ENCODE measurements at regions not wholly inside any gene's neighbourhood (a gene's known extent, or its start where the extent isn't known, plus 50 kb on each side); places are given as distances from the start of the nearest gene placed in this dataset.
"Not testable (repeated sequence)": the region's sequence is repeated elsewhere in the genome, so short reads cannot be mapped to it uniquely, and the experiment has no call there.

DNA sequence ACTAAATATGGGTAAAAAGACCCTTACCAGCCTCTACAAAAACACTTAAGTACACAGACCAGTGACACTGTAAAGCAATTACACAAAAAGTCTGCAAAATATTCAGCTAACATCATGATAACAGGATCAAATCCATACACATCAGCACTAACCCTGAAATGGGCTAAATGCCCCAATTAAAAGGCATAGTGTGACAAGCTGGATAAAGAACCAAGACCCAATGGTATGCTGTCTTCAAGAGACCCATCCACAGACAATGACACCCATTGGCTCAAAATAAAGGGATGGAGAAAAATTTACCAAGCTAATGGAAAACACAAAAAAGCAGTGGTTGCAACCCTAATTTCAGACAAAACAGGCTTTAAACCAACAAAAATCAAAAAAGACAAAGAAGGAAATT lies 221.0 kb upstream of the ISL1 start:
- ChIA-PET POLR2A (no interaction called here), CTCF (no interaction called here)
- Mint-ChIP-seq H3K27me3 (no peaks in the 10 kb centered on the region), H3K9me3 (peaks cover 40% of the 10 kb centered on the region), H3K27ac (no peak overlapping the region), H3K4me3 (no peak overlapping the region), H3K4me1 (ENCODE audit: low read depth) (no peaks in the 10 kb centered on the region), H3K36me3 (no peaks in the 10 kb centered on the region)
- intact Hi-C loops (cut with micrococcal nuclease), result no loop called here
- DNase-seq, result no peak

DNA sequence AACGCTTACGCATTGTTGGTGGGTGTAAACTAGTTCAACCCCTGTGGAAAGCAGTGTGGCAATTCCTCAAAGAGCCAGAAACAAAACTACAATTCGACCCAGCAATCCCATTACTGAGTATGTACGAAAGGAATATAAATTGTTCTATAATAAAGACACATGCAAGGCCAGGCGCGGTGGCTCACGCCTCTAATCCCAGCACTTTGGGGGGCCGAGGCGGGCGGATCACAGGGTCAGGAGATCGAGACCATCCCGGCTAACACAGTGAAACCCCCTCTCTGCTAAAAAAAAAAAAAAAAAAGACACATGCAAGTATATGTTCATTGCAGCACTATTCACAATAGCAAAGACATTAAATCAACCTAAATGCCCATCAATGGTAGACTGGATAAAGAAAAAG lies 217.6 kb upstream of the ISL1 start:
- H3K36me3 Mint-ChIP-seq; H3K27me3 Mint-ChIP-seq; CTCF ChIA-PET; intact Hi-C loops (cut with micrococcal nuclease); H3K4me1 Mint-ChIP-seq (ENCODE audit: low read depth); POLR2A ChIA-PET; DNase-seq; H3K4me3 Mint-ChIP-seq; H3K27ac Mint-ChIP-seq: not testable (repeated sequence)
- H3K9me3 Mint-ChIP-seq, result peaks cover 37% of the 10 kb centered on the region

DNA sequence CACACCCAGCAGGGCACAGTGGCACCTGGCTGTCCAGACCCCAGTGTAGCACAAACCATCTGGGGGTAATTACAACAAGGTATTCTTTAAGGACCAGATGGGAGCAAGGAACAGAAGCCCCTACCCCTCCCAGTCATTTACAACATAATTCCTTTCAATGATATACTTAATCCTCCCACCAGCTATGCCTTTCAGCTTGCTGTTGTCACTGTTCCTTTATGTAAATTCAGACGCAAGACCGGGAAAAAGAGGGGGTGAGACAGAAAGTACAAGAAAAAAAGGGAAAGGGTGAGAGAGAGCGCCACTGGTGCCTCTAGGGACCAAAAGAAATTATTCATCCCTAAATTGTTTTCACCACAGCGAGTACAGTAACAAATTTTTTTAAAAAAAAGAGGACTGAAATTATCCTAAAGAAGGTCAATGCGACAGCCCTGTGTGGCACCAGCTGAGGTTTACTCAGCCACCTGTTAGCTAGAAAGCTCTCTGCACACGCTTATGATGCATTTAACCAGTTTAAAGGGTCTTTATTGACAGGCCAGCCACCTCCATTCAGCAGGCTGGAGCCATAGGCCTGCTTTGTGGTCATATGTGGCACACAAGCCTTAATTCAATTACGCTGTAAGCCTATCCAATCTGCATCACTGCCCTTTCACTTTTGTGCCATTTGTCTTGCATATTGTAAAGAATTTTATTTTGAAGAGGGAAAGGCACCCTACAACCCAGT lies 210.2 kb upstream of the ISL1 start:
- Mint-ChIP-seq H3K4me1 (ENCODE audit: low read depth) (no peaks in the 10 kb centered on the region), H3K27ac (no peak overlapping the region), H3K27me3 (no peaks in the 10 kb centered on the region), H3K36me3 (no peaks in the 10 kb centered on the region), H3K9me3 (no peaks in the 10 kb centered on the region), H3K4me3 (no peak overlapping the region)
- ChIA-PET CTCF (no interaction called here), POLR2A (no interaction called here)
- intact Hi-C loops (cut with micrococcal nuclease), result no loop called here
- no peak for DNase-seq

DNA sequence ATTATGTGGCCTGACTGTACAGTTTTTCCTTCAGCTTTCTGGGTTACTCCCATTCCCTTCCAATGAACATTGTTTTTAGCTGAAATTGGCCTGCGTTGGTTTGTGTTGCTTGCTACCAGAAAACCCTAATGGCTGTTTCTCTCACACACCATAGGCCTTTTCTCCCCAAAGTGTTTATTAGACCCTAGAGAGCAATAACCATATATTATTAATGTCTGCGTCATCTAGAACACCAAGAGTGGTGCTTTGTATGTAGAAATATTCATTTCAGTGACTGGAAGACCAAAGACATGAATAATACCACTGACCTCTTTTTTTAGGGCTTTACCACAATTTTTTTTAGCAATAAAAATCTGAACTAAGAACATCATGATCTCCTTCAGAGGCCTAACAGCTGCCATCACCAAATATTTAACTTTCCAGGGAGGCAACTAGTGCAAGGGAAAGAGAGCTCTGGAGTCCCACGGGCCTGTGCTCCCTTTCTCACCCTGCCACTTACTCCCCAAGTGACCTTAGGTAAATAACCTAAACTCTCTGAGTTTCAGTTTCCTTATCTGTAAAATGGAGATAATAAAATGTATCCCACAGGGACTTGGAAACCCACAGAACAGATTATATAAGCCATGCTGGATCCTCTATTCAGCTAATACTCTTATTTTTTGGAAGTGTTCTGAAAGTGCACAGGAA lies 201.9 kb upstream of the ISL1 start:
- no peaks in the 10 kb centered on the region for H3K27me3 Mint-ChIP-seq
- intact Hi-C loops (cut with micrococcal nuclease), result no loop called here
- no peak overlapping the region for H3K4me3 Mint-ChIP-seq
- POLR2A ChIA-PET, result no interaction called here
- H3K4me1 Mint-ChIP-seq (ENCODE audit: low read depth), result no peaks in the 10 kb centered on the region
- peaks cover 4% of the 10 kb centered on the region for H3K9me3 Mint-ChIP-seq
- DNase-seq, result no peak
- no peak overlapping the region for H3K27ac Mint-ChIP-seq
- CTCF ChIA-PET, result no interaction called here
- no peaks in the 10 kb centered on the region for H3K36me3 Mint-ChIP-seq

- H3K27me3 Mint-ChIP-seq, result no peaks in the 10 kb centered on the region
- ChIA-PET CTCF (no interaction called here), POLR2A (no interaction called here)
- peaks cover 3% of the 10 kb centered on the region for H3K9me3 Mint-ChIP-seq
- no peak overlapping the region for H3K4me3 Mint-ChIP-seq
- no peak overlapping the region for H3K27ac Mint-ChIP-seq
- no peaks in the 10 kb centered on the region for H3K36me3 Mint-ChIP-seq
- DNase-seq, result no peak
- intact Hi-C loops (cut with micrococcal nuclease), result no loop called here
- no peaks in the 10 kb centered on the region for H3K4me1 Mint-ChIP-seq (ENCODE audit: low read depth)
Observed at GRCh38 chr5:51185850-51186329, 197.4 kb upstream of the ISL1 start.

DNA sequence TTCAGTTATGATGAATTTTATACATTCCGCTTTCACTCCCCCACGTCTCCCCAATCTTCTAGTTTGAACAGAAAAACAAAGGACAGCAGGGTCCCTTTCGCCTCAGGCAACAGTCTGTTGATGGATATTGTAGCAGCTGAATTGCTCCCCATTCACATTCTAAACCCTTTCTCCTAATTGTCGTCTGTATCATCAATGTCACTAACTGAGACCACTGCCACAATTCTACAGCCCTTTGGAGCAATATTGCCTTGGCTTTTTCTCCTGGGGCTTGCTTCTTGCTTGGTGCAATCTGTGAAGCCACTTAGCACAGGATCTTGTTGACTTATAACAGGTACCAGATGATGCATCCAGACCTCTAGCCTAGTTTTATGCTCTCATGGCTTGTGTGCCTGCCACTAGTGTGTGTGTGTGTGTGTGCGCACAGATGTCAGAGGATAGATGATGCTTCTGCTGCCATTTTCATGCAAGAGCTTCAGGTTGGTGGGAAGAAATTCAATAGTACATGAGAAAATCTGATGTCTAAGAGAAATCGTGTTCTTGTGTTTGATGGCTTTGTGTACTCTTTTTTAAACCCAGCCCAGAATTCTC lies 195.2 kb upstream of the ISL1 start:
- Mint-ChIP-seq H3K27ac (no peak overlapping the region), H3K9me3 (peaks cover 2% of the 10 kb centered on the region), H3K27me3 (no peaks in the 10 kb centered on the region), H3K36me3 (no peaks in the 10 kb centered on the region), H3K4me1 (ENCODE audit: low read depth) (no peaks in the 10 kb centered on the region), H3K4me3 (no peak overlapping the region)
- intact Hi-C loops (cut with micrococcal nuclease), result no loop called here
- DNase-seq, result no peak
- CTCF ChIA-PET, result no interaction called here
- POLR2A ChIA-PET, result interaction anchor here (0.6 kb wide), 1 partner anchor 39 kb away, joined by 3 read pairs; no protein-coding TSS in a partner anchor

GRCh38 chr5:51194671-51195070 lies 188.6 kb upstream of the ISL1 start:
- intact Hi-C loops (cut with micrococcal nuclease), result no loop called here

GRCh38 chr5:51201024-51201423 lies 182.2 kb upstream of the ISL1 start:
- H3K4me1 Mint-ChIP-seq (ENCODE audit: low read depth), result no peaks in the 10 kb centered on the region
- no peak overlapping the region for H3K27ac Mint-ChIP-seq
- H3K4me3 Mint-ChIP-seq, result no peak overlapping the region
- no peak for DNase-seq
- no peaks in the 10 kb centered on the region for H3K36me3 Mint-ChIP-seq
- POLR2A ChIA-PET, result no interaction called here
- CTCF ChIA-PET, result no interaction called here
- intact Hi-C loops (cut with micrococcal nuclease), result no loop called here
- H3K9me3 Mint-ChIP-seq, result peaks cover 3% of the 10 kb centered on the region
- no peaks in the 10 kb centered on the region for H3K27me3 Mint-ChIP-seq

More at GRCh38 chr5:51194671-51195070, 188.6 kb upstream of the ISL1 start:
- CTCF ChIA-PET, result no interaction called here
- DNase-seq, result no peak
- no peak overlapping the region for H3K4me3 Mint-ChIP-seq
- no peaks in the 10 kb centered on the region for H3K27me3 Mint-ChIP-seq
- no peak overlapping the region for H3K27ac Mint-ChIP-seq
- H3K36me3 Mint-ChIP-seq, result no peaks in the 10 kb centered on the region
- no peaks in the 10 kb centered on the region for H3K4me1 Mint-ChIP-seq (ENCODE audit: low read depth)
- peaks cover 3% of the 10 kb centered on the region for H3K9me3 Mint-ChIP-seq
- POLR2A ChIA-PET, result no interaction called here

DNA sequence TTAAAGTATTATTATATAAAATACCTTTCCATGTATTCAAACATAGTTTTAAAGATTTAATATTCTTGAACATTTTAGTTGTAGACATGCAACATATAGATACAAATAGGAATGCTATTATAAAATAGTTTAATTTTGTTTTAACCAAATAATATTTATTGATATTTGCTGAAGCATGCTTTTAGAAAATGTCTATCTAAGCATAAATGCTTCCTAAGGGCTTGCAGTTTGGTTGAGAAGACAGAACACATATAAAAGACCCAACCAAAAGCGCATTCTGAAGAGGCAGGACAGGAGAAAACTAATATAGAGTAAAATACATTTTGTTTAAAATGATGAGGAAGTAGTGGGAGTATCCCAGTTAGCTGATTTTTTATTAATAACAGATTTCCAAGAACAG lies 181.5 kb upstream of the ISL1 start:
- H3K27ac Mint-ChIP-seq, result no peak overlapping the region
- intact Hi-C loops (cut with micrococcal nuclease), result no loop called here
- H3K36me3 Mint-ChIP-seq, result no peaks in the 10 kb centered on the region
- DNase-seq, result no peak
- no peak overlapping the region for H3K4me3 Mint-ChIP-seq
- ChIA-PET CTCF (no interaction called here), POLR2A (no interaction called here)
- H3K27me3 Mint-ChIP-seq, result no peaks in the 10 kb centered on the region
- H3K4me1 Mint-ChIP-seq (ENCODE audit: low read depth), result no peaks in the 10 kb centered on the region
- peaks cover 3% of the 10 kb centered on the region for H3K9me3 Mint-ChIP-seq

DNA sequence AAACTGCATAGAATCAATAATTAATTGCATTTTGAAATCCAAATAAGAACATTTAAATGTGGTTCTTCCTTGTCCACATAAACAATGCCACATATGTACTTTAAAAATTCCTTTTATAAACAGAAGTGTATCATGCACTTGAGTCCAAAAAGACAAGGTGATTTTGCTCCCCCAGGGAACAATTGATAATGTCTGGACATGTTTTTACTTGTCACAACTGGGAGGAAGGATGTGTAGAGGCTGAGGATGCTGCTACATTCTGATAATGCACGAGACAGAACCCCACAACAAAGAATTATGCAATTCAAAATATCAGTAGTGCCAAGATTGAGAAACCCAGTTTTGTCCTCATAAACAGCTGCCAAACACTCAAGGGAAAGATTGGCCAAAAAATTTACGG lies 181.1 kb upstream of the ISL1 start:
- CTCF ChIA-PET, result no interaction called here
- intact Hi-C loops (cut with micrococcal nuclease), result no loop called here

GRCh38 chr5:51203598-51203997 lies 179.7 kb upstream of the ISL1 start:
- POLR2A ChIA-PET, result no interaction called here
- no peak for DNase-seq
- no peaks in the 10 kb centered on the region for H3K9me3 Mint-ChIP-seq
- H3K4me1 Mint-ChIP-seq (ENCODE audit: low read depth), result no peaks in the 10 kb centered on the region
- intact Hi-C loops (cut with micrococcal nuclease), result no loop called here
- no peak overlapping the region for H3K4me3 Mint-ChIP-seq
- CTCF ChIA-PET, result no interaction called here
- no peaks in the 10 kb centered on the region for H3K36me3 Mint-ChIP-seq
- H3K27me3 Mint-ChIP-seq, result no peaks in the 10 kb centered on the region
- no peak overlapping the region for H3K27ac Mint-ChIP-seq

More for the DNA sequence above, 181.1 kb upstream of the ISL1 start:
- no peak overlapping the region for H3K4me3 Mint-ChIP-seq
- no peaks in the 10 kb centered on the region for H3K36me3 Mint-ChIP-seq
- POLR2A ChIA-PET, result no interaction called here
- no peaks in the 10 kb centered on the region for H3K27me3 Mint-ChIP-seq
- H3K27ac Mint-ChIP-seq, result no peak overlapping the region
- no peaks in the 10 kb centered on the region for H3K9me3 Mint-ChIP-seq
- H3K4me1 Mint-ChIP-seq (ENCODE audit: low read depth), result no peaks in the 10 kb centered on the region
- no peak for DNase-seq

DNA sequence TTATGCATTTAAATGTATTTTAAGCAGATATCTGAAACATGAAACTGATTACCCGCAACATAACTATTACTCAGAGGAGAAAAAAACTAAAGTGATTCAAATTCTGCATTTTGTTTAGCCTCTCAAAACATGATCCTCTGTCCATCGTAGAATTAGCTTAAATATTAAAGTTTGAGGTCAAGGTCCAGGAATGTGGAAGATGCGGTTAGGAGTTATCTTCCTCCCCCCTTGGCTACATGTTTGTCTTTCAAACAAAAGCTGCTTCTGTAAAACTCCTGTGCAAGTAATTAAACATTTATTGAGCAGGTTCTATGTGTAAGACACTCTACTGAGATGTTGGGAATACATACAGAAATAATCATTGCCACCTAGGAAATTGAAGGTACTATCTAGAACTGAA lies 175.0 kb upstream of the ISL1 start:
- Mint-ChIP-seq H3K27me3 (no peaks in the 10 kb centered on the region), H3K9me3 (no peaks in the 10 kb centered on the region), H3K4me1 (ENCODE audit: low read depth) (no peaks in the 10 kb centered on the region), H3K4me3 (no peak overlapping the region), H3K36me3 (no peaks in the 10 kb centered on the region), H3K27ac (no peak overlapping the region)
- intact Hi-C loops (cut with micrococcal nuclease), result no loop called here
- ChIA-PET POLR2A (no interaction called here), CTCF (no interaction called here)
- no peak for DNase-seq

DNA sequence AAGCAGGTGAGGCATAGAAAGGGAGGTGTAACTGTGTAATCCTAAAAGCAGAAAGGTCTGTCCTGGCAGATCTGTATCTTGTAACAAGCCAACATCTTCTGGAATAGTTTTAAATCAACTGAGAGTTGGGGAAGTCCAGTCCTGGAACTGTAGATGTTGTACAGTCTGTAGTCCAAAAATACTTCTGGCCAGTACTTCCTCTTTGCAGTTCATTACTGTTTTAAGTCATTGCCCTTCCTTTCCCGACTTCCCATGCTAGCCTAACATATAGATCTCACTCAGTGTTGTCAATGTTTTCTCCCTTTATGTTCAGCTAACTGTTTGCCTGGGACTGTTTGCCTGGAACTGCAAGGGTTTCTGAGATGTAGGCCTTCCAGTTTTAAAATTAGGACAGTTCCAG lies 168.5 kb upstream of the ISL1 start:
- intact Hi-C loops (cut with micrococcal nuclease), result no loop called here
- Mint-ChIP-seq H3K9me3 (no peaks in the 10 kb centered on the region), H3K4me1 (ENCODE audit: low read depth) (no peaks in the 10 kb centered on the region), H3K27me3 (no peaks in the 10 kb centered on the region), H3K27ac (no peak overlapping the region), H3K4me3 (no peak overlapping the region), H3K36me3 (no peaks in the 10 kb centered on the region)
- no peak for DNase-seq
- ChIA-PET CTCF (no interaction called here), POLR2A (no interaction called here)
